ES-I3 (cell line): ENCODE measurements at regions not wholly inside any gene's neighbourhood (a gene's known extent, or its start where the extent isn't known, plus 50 kb on each side); places are given as distances from the start of the nearest gene placed in this dataset.

ENCODE experiments used
- H3K36me3 ChIP-seq: 2 replicates; pipeline ENCODE4 v1.6.1; 2013; ENCODE audit warnings: mild to moderate bottlenecking, low read length, control low read depth, moderate library complexity; ENCODE audit not compliant: insufficient read depth
- H3K4me1 ChIP-seq: 2 replicates; pipeline ENCODE4 v1.6.1; 2013; ENCODE audit warnings: mild to moderate bottlenecking, control low read depth, low read length; ENCODE audit not compliant: insufficient read depth
- H3K9ac ChIP-seq: 2 replicates; pipeline ENCODE4 v1.6.1; 2013; ENCODE audit warnings: low read depth, mild to moderate bottlenecking, low read length, moderate library complexity
- H3K9me3 ChIP-seq: 2 replicates; pipeline ENCODE4 v1.6.1; 2013; ENCODE audit warnings: mild to moderate bottlenecking, low read length, moderate library complexity; ENCODE audit not compliant: control insufficient read depth, insufficient read depth

DNA sequence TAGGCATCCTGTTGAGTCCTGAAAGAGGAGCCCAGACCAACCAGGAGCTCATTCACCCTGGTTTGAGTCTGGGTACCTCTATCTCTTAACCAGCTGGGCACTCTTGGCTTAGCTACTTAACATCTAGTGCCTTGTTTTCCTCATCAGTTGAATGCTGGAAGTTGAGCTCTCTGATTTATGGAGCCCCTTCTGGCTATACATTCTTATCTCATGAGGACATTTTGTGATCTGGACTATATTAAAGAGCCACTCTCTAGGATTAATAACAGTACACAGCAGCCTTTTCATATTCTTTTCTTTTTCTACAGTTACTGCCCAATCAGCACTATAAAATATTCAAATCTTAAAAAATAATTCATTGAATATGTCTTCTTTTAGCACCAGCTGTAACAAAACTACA is 296.9 kb upstream of the RUNX1 start:
- H3K4me1 ChIP-seq: no peaks in the 10 kb centered on the region
- no peaks in the 10 kb centered on the region for H3K36me3 ChIP-seq
- H3K9me3 ChIP-seq: no peaks in the 10 kb centered on the region
- no peak overlapping the region for H3K9ac ChIP-seq

DNA sequence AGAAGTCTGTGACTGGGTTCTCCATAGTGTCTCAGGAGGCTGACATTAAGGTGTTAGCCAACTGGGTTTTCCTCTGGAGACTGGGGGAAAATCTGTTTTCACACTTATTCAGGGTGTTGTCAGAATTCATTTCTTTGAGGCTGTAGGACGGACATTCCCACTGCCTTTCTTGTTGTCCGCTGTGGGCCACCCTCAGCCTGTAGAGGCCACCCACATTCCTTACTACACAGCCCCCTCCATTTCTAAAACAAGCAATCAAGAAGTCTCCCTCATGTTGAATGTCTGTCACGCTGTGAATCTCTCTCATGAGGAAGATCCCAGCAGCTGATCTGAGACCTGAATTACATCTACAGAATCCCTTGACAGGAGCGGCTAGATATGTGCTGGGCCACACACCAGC is 295.5 kb upstream of the RUNX1 start:
- Histone ChIP-seq H3K36me3 (no peaks in the 10 kb centered on the region), H3K9me3 (no peaks in the 10 kb centered on the region), H3K4me1 (no peaks in the 10 kb centered on the region), H3K9ac (no peak overlapping the region)

DNA sequence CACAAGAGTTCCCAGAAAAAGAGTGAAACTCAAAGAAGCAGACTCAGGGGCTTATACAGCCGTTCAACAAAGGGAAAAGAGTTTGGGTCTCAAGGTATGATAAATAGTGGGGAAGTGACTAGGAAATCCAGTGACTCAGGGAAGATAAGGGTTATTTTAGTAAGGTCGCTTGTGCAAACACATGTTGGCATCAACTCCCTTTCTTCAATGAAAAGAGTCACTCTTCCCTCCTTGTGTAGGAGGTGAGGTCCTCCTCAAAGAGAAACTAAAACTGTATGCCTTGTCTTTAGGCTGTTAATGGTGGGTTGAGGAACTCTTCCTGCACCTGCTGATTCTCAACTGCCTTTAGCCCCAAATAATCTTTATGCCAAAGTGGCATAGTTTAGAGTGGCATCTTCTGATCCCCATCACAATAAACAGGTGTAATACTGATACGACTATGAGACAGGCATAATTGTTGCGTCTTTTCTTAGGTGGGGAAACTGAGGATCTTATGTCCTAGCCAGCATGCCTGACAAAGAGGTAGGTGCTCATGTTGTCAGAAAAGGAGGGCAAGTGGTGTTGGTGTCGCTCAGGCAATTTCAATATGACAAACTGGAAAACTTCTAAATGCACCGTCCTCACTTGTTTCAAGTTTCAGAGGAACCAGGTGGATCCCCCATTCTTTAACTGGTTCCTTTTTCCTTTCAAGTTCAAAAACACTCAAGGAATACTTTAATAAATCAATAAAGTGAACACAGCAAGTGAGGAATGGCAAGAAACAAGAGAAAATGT is 294.1 kb upstream of the RUNX1 start:
- Histone ChIP-seq H3K4me1 (no peaks in the 10 kb centered on the region), H3K36me3 (no peaks in the 10 kb centered on the region), H3K9me3 (no peaks in the 10 kb centered on the region), H3K9ac (no peak overlapping the region)

DNA sequence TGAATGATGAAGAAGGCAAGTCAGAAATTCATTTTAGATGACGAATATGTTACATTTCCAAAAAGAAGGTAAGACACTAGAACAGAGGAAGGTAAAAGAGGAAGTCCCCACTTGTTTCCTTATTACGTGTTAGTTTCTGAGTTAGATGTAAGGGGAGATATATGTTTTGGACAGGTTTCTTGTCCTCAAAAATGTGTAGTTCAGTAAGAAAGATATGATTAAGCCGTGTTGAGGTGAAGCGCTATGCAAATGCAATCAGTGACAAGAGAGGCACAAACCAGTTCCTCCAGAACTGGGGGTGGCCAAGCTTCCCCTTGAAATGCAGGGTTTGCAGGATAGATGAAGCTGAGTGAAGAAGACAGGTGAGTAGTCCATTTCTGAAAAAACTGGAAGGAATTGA is 293.3 kb upstream of the RUNX1 start:
- Histone ChIP-seq H3K36me3 (no peaks in the 10 kb centered on the region), H3K4me1 (no peaks in the 10 kb centered on the region), H3K9ac (no peak overlapping the region), H3K9me3 (no peaks in the 10 kb centered on the region)

DNA sequence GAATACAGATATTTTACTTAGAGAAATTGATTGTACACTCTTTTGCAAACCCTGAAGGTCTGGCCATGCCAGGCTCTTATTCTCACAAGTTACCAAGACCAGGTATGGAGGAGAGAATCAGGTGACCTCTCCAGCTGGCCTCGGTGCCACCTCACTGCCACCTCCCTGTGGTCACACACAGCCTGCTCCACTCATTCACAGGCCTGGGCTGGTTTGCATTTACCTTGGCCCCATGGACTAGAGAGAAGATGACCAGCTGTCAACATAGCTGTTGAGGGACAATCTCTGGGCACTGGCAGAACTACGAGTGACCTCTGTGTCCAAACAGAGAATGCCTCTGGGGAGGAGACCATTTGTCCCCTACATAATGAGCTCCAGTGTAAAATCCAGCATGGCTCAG is 291.2 kb upstream of the RUNX1 start:
- Histone ChIP-seq H3K9ac (no peak overlapping the region), H3K9me3 (no peaks in the 10 kb centered on the region), H3K4me1 (no peaks in the 10 kb centered on the region), H3K36me3 (no peaks in the 10 kb centered on the region)

DNA sequence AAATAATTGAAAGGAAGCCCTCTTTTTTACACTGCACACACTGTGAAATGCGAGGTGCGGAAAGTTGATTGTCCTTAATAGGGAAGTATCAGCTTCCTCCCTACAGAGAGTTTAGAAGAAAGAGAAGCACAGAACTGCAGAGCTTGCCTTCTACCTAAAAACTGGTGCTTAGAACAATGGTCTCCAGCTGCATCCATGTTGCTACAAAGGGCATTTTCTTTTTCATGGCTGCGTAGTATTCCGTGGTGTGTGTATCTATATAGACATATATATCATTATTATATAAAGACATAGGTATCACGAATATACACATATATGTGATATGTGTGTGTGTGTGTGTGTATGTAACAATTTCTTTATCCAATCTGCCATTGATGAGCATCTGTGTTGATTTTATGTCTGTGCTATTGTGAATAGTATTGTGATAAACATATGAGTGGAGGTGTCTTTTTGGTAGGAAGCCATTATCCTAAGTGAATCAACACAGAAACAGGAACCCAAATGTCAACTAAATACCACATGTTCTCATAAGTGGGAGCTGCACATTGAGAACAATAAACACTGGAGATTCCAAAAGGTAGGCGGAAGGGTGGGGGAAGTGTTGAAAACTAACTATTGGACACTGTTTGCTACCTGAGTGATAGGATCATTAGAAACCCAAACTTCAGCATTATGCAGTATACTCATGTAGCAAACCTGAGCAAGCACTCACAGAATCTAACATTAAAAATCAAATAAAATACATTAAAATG is 290.0 kb upstream of the RUNX1 start:
- H3K9ac ChIP-seq: no peak overlapping the region
- H3K9me3 ChIP-seq: no peaks in the 10 kb centered on the region
- H3K4me1 ChIP-seq: no peaks in the 10 kb centered on the region
- H3K36me3 ChIP-seq: no peaks in the 10 kb centered on the region

DNA sequence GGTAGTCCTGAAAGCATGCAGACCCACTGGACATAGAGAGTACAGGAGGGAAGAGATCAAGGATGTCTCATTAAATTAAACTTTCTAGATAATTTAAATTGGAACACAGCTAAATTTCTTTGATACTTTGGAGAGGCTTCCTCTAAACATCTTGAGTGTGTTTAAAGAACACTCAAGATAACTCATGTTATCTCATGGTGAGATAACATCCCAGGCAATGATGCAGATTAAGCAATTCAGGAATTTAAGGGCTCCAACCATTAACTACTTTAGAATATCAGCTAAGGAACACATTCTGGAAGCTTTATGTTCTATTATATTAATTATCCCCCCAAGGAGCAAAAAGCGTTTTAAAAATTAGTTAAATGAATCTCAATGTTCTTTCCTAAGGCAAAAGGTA is 289.2 kb upstream of the RUNX1 start:
- no peaks in the 10 kb centered on the region for H3K4me1 ChIP-seq
- no peaks in the 10 kb centered on the region for H3K36me3 ChIP-seq
- no peaks in the 10 kb centered on the region for H3K9me3 ChIP-seq
- H3K9ac ChIP-seq: no peak overlapping the region

DNA sequence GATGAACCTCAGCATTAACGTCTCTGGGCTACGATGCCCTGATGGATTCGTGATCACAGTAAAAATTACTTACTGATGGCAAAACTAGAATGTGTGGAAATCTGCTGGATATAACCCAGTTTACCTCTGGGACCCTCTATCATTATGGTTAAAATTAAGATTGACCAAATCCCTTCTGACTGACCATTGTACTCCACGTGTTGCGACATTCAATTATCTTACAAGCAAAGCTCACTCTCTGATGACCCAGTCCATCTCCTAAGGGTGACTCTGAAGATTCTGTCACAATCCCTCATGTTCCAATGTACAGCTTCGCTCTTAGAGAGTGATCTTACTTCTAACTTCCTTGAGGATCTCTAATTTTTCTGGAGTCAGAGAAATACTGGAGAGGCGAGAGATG is 288.5 kb upstream of the RUNX1 start:
- no peaks in the 10 kb centered on the region for H3K4me1 ChIP-seq
- H3K9ac ChIP-seq: no peak overlapping the region
- no peaks in the 10 kb centered on the region for H3K36me3 ChIP-seq
- H3K9me3 ChIP-seq: no peaks in the 10 kb centered on the region

DNA sequence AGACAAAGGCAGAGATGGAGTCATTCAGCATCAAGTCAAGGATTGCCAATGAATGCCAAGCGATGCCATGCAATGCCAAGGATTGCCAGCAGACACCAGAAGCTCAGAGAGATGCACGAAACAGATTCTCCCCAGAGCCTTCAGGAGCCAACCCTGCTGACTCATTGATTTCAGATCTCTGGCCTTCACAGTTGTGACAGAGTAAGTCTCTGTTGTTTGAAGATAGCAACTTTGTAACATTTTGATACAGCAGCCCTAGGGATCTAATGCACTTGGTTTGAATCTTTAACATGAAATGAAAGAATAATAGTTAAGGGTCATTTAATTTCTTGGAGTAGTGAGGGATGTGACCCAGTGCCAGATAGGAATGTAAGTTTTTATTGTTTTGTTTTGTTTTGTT is 287.4 kb upstream of the RUNX1 start:
- no peaks in the 10 kb centered on the region for H3K9me3 ChIP-seq
- H3K9ac ChIP-seq: no peak overlapping the region
- no peaks in the 10 kb centered on the region for H3K36me3 ChIP-seq
- no peaks in the 10 kb centered on the region for H3K4me1 ChIP-seq

DNA sequence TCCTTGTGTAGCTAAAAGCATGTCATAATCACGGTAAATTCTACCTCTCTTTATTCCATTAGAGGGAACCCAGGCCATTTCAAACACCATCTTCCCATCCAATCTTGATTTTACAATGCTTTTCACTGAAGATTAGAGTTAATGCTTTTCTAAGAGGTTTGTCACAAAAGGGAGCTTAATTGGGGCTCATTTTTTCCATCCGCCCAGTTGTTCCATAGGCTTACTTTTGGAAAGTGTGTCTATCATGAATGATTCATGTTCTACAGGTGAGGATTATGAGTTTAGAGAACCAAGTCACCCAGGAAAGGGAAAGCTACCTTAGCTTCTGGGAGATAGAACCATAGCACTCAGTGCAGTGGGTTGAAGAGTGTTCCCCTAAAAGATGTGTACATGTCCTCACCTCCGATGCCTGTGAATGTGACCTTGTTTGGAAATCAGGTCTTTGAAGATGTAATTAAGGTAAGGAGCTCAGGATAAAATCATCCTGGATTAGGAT is 286.9 kb upstream of the RUNX1 start:
- Histone ChIP-seq H3K36me3 (no peaks in the 10 kb centered on the region), H3K9ac (no peak overlapping the region), H3K9me3 (no peaks in the 10 kb centered on the region), H3K4me1 (no peaks in the 10 kb centered on the region)

DNA sequence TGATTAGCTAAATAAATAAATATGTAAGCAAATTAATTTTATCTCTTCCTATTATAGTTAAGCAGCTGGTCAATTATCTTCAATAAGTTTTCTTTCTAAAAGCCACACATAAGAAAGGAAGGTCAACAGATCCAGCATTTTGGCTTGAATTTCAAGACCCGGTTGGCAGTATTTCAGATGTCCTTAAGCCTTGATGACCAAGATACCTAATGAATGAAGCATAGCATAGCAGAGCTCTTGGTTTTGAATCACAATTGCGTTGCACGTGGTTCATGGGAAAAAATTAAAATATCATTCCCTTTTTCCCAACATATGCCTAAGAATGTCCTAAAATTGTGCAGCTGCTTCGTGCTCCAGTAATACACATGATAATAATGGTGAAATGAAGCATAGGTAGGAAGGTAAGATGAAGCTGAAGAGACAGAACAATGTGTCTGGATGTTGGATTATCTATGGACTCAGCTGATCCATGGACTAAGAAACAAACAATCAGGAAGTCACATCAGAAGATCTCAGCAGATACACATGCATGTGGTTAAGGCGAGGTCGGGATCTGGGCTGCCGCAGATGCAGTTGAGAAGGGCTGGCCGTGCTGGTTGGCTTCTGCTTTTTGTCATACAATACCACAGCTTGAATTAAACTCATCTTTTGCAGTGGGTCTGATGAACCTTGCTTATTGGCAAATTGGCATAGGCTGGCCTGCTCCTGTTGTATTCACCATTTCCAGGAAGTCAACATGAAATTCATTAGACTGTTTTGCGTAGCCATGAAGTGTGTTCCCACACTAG is 284.9 kb upstream of the RUNX1 start:
- no peaks in the 10 kb centered on the region for H3K36me3 ChIP-seq
- H3K4me1 ChIP-seq: no peaks in the 10 kb centered on the region
- H3K9me3 ChIP-seq: no peaks in the 10 kb centered on the region
- H3K9ac ChIP-seq: no peak overlapping the region

DNA sequence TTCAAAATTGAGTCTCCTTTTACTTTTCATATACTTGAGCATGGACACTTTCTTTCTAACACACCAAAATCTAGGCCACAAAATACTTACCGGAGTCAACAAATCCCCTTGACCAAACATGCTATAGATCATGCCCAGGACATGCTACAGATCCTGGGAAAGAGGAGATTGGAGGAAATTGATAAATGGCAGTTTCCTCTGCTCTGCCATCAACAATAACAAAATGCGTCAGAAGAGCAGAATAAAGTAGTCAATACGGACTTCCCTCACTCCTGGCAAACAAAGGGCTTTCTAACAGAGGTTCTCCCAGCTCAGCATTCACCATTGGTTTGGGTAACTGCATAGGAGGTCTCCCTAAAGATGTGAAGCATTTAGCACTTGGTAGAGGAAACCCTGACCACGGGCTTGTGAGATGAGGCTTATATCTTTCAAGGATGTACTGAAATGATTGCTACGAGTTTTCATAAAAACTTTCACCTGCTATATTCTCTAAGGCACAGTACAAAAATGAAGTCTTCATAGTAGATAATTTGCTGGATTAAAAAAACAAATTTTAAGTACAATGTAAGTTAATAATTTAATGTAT is 283.8 kb upstream of the RUNX1 start:
- H3K4me1 ChIP-seq: no peaks in the 10 kb centered on the region
- H3K36me3 ChIP-seq: no peaks in the 10 kb centered on the region
- H3K9me3 ChIP-seq: no peaks in the 10 kb centered on the region
- H3K9ac ChIP-seq: no peak overlapping the region

DNA sequence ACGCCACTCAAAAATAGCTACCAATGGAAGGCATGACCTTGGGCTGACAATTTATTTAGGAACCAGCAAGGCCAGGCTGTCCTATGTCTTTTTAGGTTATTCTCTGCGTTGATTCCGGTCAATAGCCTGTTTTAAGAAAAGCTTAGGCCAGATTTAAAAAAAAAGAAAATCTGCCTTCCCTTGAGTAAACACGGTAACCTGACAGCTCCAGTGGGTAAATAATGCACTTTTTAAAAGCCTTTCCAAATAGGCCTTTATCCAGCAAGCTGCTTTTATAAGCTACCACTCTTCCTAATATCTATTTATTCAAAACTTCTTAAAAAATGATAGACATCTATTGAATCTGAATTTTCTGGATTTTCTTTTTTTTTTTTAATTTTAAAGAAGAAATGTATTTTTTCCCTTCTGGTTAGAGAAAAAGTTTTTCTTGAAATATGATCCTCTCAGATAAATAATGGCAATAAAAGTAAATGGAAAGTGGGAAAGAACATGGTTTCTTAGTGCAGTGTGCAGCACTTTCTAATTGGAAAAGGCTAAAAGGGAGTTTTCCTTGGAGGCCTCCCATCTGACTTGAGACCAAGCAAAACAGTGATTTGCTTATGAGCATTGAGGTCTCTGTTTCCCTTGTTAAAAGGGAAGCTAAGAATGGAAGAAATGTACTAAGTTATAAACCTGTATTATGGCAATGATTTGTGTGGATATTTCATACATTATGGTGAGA is 281.0 kb upstream of the RUNX1 start:
- H3K36me3 ChIP-seq: no peaks in the 10 kb centered on the region
- no peaks in the 10 kb centered on the region for H3K9me3 ChIP-seq
- H3K9ac ChIP-seq: no peak overlapping the region
- no peaks in the 10 kb centered on the region for H3K4me1 ChIP-seq
